ENCODE measurements at regions not wholly inside any gene's neighbourhood (a gene's known extent, or its start where the extent isn't known, plus 50 kb on each side); places are given as distances from the start of the nearest gene placed in this dataset.

GRCh38 chr16:80041410-80041809 is 440.9 kb upstream of the MAF start:
- Mint-ChIP-seq H3K27ac (ENCODE audit: unreplicated experiment) (no peak overlapping the region), H3K9me3 (ENCODE audit: low read depth) (peaks cover 5% of the 10 kb centered on the region), H3K4me1 (ENCODE audit: low read depth) (no peaks in the 10 kb centered on the region), H3K4me3 (ENCODE audit: unreplicated experiment) (no peak overlapping the region), H3K27me3 (ENCODE audit: low read depth) (peaks cover 12% of the 10 kb centered on the region), H3K36me3 (ENCODE audit: low read depth) (no peaks in the 10 kb centered on the region)
- TF ChIP-seq CTCF (IDR thresholded peaks at IDR 0.05) = no peak
- no peak for DNase-seq (ENCODE audit: low spot score)

- Mint-ChIP-seq H3K36me3 (ENCODE audit: low read depth) (no peaks in the 10 kb centered on the region), H3K27ac (ENCODE audit: unreplicated experiment) (no peak overlapping the region), H3K27me3 (ENCODE audit: low read depth) (peaks cover 12% of the 10 kb centered on the region), H3K4me1 (ENCODE audit: low read depth) (no peaks in the 10 kb centered on the region), H3K4me3 (ENCODE audit: unreplicated experiment) (no peak overlapping the region), H3K9me3 (ENCODE audit: low read depth) (peaks cover 5% of the 10 kb centered on the region)
- TF ChIP-seq CTCF (IDR thresholded peaks at IDR 0.05) = no peak
- no peak for DNase-seq (ENCODE audit: low spot score)
Observed at GRCh38 chr16:80040814-80041213, 440.3 kb upstream of the MAF start.

- no peaks in the 10 kb centered on the region for H3K36me3 Mint-ChIP-seq (ENCODE audit: low read depth)
- H3K4me3 Mint-ChIP-seq (ENCODE audit: unreplicated experiment) = no peak overlapping the region
- H3K27me3 Mint-ChIP-seq (ENCODE audit: low read depth) = peaks cover 12% of the 10 kb centered on the region
- DNase-seq (ENCODE audit: low spot score) = no peak
- H3K9me3 Mint-ChIP-seq (ENCODE audit: low read depth) = peaks cover 5% of the 10 kb centered on the region
- no peak for TF ChIP-seq CTCF (IDR thresholded peaks at IDR 0.05)
- H3K4me1 Mint-ChIP-seq (ENCODE audit: low read depth) = peaks cover 3% of the 10 kb centered on the region
- H3K27ac Mint-ChIP-seq (ENCODE audit: unreplicated experiment) = no peak overlapping the region
Observed at GRCh38 chr16:80040413-80040812, 439.9 kb upstream of the MAF start.

- H3K27me3 Mint-ChIP-seq (ENCODE audit: low read depth) = peaks cover 12% of the 10 kb centered on the region
- TF ChIP-seq CTCF (IDR thresholded peaks at IDR 0.05) = no peak
- no peak for DNase-seq (ENCODE audit: low spot score)
- no peak overlapping the region for H3K27ac Mint-ChIP-seq (ENCODE audit: unreplicated experiment)
- H3K4me3 Mint-ChIP-seq (ENCODE audit: unreplicated experiment) = no peak overlapping the region
- peaks cover 7% of the 10 kb centered on the region for H3K4me1 Mint-ChIP-seq (ENCODE audit: low read depth)
- no peaks in the 10 kb centered on the region for H3K36me3 Mint-ChIP-seq (ENCODE audit: low read depth)
- peaks cover 5% of the 10 kb centered on the region for H3K9me3 Mint-ChIP-seq (ENCODE audit: low read depth)
Observed at GRCh38 chr16:80039777-80040176, 439.2 kb upstream of the MAF start.

- peaks cover 9% of the 10 kb centered on the region for H3K27me3 Mint-ChIP-seq (ENCODE audit: low read depth)
- peaks cover 7% of the 10 kb centered on the region for H3K4me1 Mint-ChIP-seq (ENCODE audit: low read depth)
- no peak for TF ChIP-seq CTCF (IDR thresholded peaks at IDR 0.05)
- no peak overlapping the region for H3K4me3 Mint-ChIP-seq (ENCODE audit: unreplicated experiment)
- H3K9me3 Mint-ChIP-seq (ENCODE audit: low read depth) = peaks cover 14% of the 10 kb centered on the region
- peaks cover 4% of the 10 kb centered on the region for H3K36me3 Mint-ChIP-seq (ENCODE audit: low read depth)
- no peak overlapping the region for H3K27ac Mint-ChIP-seq (ENCODE audit: unreplicated experiment)
- no peak for DNase-seq (ENCODE audit: low spot score)
Observed at GRCh38 chr16:80038566-80038965, 438.0 kb upstream of the MAF start.
